Testis (tissue), 2 donors: ENCODE measurements at regions not wholly inside any gene's neighbourhood (a gene's known extent, or its start where the extent isn't known, plus 50 kb on each side); places are given as distances from the start of the nearest gene placed in this dataset.

Experiments
- DNase-seq: peaks from one replicate; pipeline ENCODE4 v3.0.0-alpha.2; 2019
- H3K27ac ChIP-seq, 2 donors: fragments of 200-600 bp; sonication (generic); one replicate each; pipeline ENCODE4 v1.5.1; 2019
- H3K27me3 ChIP-seq: fragments of 200-600 bp; sonication (generic); one replicate; pipeline ENCODE4 v1.5.1; 2019
- H3K36me3 ChIP-seq: fragments of 200-600 bp; sonication (generic); one replicate; pipeline ENCODE4 v1.5.1; 2017; ENCODE audit warnings: low read depth; ENCODE audit errors: missing control alignments
- H3K4me1 ChIP-seq: fragments of 200-600 bp; sonication (generic); one replicate; pipeline ENCODE4 v1.5.1; 2019
- H3K4me3 ChIP-seq, 2 donors: fragments of 200-600 bp; sonication (generic); one replicate each; pipeline ENCODE4 v1.5.1; 2017 to 2019
- H3K9me3 ChIP-seq: fragments of 200-600 bp; sonication (generic); one replicate; pipeline ENCODE4 v1.5.1; 2017
- POLR2A ChIP-seq: fragments of 450-650 bp; IDR thresholded peaks from one replicate; pipeline ENCODE4 v1.6.1; 2017; ENCODE audit warnings: antibody characterized with exemption, mild to moderate bottlenecking, moderate library complexity
- WGBS, 2 donors: methylation state at CpG; one replicate each; pipeline ENCODE4 v1.1.5; 2018; 5-methylcytosine and 5-hydroxymethylcytosine counted together
- intact Hi-C: fragments of 100-400 bp; cut with DNase I; formaldehyde crosslinking; loops from one replicate; pipeline ENCODE4 v1.15.1; 2023; ENCODE audit warnings: low total_unique reads
- TF ChIP-seq, protein P1 (sequence below), 3 experiments: fragments of 450-650 bp in 2 of 3; fragments of 200-600 bp in 1 of 3; sonication (generic) in 1 of 3; IDR thresholded peaks; one replicate each; pipeline ENCODE4 v1.5.1; 2016 to 2019; ENCODE audit warnings: antibody characterized with exemption in 3 of 3, mild to moderate bottlenecking in 2 of 3, moderate library complexity in 1 of 3

DNA sequence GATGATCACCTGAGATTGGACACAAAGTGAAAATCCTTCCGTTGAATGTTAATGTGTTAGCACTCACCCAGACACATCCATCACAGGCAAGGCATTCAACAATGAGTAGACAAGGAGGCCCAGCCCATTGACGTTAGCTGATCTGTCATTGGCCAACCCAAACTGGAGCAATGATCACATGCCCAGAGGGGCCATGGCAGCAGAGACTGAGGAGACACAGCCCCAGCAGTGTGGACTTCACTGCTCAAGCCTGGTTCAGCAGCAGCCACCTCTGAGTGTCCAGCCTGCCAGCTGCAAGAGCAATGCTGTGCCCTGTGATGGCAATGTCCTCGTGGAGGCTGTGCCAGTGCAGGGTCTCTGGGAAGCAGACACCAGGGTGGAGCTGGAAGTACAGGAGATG, 622.2 kb downstream of the AACS start:
- no peak for DNase-seq
- WGBS, 2 donors, result 81 to 95% methylated on average over 3 of the region's 3 CpGs
- Histone ChIP-seq H3K27ac (no peak overlapping the region), H3K4me3 (no peak overlapping the region), H3K9me3 (no peaks in the 10 kb centered on the region), H3K36me3 (no peaks in the 10 kb centered on the region), H3K27me3 (no peaks in the 10 kb centered on the region), H3K4me1 (no peaks in the 10 kb centered on the region)
- TF ChIP-seq POLR2A, result no peak
- TF ChIP-seq, protein P1, sequence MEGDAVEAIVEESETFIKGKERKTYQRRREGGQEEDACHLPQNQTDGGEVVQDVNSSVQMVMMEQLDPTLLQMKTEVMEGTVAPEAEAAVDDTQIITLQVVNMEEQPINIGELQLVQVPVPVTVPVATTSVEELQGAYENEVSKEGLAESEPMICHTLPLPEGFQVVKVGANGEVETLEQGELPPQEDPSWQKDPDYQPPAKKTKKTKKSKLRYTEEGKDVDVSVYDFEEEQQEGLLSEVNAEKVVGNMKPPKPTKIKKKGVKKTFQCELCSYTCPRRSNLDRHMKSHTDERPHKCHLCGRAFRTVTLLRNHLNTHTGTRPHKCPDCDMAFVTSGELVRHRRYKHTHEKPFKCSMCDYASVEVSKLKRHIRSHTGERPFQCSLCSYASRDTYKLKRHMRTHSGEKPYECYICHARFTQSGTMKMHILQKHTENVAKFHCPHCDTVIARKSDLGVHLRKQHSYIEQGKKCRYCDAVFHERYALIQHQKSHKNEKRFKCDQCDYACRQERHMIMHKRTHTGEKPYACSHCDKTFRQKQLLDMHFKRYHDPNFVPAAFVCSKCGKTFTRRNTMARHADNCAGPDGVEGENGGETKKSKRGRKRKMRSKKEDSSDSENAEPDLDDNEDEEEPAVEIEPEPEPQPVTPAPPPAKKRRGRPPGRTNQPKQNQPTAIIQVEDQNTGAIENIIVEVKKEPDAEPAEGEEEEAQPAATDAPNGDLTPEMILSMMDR (IDR thresholded peaks at IDR 0.05), result no peak
- intact Hi-C loops, result no loop called here

DNA sequence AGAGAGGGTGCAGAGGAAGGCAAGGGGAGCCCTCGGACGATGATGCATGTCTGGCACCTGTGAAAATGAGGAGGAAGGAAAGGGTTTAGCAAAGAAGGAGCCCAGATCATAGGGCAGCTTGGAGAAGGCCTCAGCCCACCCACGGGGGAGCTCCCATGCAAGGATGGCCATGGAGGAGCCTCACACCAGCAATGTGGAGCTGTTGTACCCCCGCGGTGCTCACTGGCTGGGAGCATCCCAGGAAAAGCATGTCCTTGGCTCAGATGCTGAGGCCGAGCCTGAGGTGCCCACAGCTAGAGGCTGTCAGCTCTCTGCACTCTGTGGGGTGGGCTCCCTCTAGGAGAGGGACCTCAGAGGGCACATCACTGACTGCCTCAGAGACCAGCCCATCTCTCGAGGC, 622.6 kb downstream of the AACS start:
- Histone ChIP-seq H3K4me1 (no peaks in the 10 kb centered on the region), H3K27me3 (no peaks in the 10 kb centered on the region), H3K36me3 (no peaks in the 10 kb centered on the region), H3K9me3 (no peaks in the 10 kb centered on the region), H3K27ac (no peak overlapping the region), H3K4me3 (no peak overlapping the region)
- intact Hi-C loops, result no loop called here
- TF ChIP-seq, protein P1 (IDR thresholded peaks at IDR 0.05), result no peak
- TF ChIP-seq POLR2A, result no peak
- 73 to 89% methylated on average over 3 to 7 of the region's 7 CpGs for WGBS, 2 donors
- DNase-seq, result no peak

DNA sequence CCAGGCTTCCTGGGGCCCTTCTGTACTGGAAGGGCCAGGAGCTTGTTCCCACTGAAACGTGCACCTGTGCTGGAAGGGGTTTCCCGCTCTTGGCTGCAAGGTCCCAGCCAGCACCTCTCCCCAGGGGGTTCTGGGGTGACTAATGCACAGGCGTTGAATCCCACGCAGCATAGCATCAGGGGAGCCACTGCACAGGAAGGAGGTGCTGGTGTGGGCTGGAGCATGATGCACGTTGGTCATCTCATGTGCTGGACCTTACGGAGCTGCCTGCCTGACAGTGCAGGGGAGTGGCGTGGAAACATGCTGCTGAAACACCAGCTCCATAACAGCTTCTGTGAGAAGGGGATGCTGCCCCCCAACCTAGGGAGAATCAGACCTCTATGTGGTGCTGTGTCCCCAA, 623.0 kb downstream of the AACS start:
- Histone ChIP-seq H3K9me3 (no peaks in the 10 kb centered on the region), H3K4me3 (no peak overlapping the region), H3K4me1 (no peaks in the 10 kb centered on the region), H3K27ac (no peak overlapping the region), H3K27me3 (no peaks in the 10 kb centered on the region), H3K36me3 (no peaks in the 10 kb centered on the region)
- intact Hi-C loops, result no loop called here
- WGBS, 2 donors, result 89 to 100% methylated on average over 3 to 7 of the region's 7 CpGs
- DNase-seq, result no peak
- TF ChIP-seq, protein P1 (IDR thresholded peaks at IDR 0.05), result no peak
- TF ChIP-seq POLR2A, result no peak

DNA sequence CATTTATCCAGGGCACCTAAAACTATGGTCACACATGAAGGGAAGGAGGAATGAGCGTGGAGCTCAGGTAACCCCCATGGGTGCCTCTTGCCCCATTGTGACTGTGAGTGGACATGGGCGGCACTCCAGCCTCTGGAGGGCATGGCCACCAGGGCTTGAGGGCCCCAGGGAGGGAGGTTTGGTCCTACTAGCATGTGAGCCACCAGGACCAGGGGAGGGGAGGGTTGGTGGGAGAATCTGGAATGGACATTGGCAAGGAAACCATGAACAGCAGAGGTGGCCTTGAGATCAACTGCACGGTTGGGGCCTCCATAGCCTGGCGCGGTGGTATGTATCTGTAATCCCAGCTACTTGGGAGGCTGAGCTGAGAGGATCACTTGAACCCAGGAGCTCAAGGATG, 623.6 kb downstream of the AACS start:
- intact Hi-C loops, result no loop called here
- TF ChIP-seq, protein P1 (IDR thresholded peaks at IDR 0.05), result no peak
- no peak for TF ChIP-seq POLR2A
- DNase-seq, result no peak
- no peaks in the 10 kb centered on the region for H3K27me3 ChIP-seq
- 86 to 93% methylated on average over 3 to 5 of the region's 5 CpGs for WGBS, 2 donors
- H3K9me3 ChIP-seq, result no peaks in the 10 kb centered on the region
- H3K4me3 ChIP-seq, result no peak overlapping the region
- no peak overlapping the region for H3K27ac ChIP-seq
- H3K4me1 ChIP-seq, result no peaks in the 10 kb centered on the region
- H3K36me3 ChIP-seq, result no peaks in the 10 kb centered on the region

DNA sequence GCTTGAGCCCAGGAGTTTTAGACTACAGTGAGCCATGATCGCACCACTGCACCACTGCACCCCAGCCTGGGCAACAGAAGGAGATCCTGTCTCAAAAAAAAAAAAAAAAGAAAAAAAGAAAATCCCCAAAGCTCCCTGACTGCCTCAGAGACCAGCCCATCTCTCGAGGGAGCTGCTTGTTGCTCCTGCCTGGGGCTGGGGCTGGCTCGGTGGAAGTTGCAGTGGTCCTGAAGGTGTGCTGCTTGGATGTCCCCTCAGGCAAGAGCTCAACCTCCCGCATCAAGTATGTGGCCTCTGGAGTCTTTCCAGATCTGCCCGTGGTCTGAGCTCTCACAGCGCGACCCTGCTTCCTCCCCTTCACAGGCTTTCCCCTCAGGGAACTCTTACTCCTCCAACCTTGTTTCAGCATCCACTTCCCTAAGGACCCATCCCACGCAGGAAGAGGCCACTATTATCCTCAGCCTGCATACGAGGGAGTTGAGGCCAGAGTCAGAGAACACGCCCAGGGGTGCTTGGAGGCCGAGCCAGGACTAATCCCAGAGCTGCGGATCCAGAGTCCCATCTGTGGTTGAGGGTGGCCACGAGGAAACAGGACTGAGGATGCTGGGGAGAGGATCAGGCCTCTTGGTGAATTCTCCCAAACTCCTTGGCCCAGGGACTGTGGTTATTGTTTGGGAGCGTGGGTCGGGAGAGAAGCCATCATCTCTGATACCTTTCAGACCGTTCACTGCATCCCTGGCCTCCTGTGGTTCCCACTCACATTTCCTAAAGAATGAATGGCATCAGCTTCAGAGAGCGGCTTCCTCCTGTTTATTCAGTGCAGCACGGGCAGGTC, 624.6 kb downstream of the AACS start:
- 72 to 73% methylated on average over 18 of the region's 18 CpGs for WGBS, 2 donors
- Histone ChIP-seq H3K4me3 (no peak overlapping the region), H3K4me1 (no peaks in the 10 kb centered on the region), H3K27me3 (no peaks in the 10 kb centered on the region), H3K36me3 (no peaks in the 10 kb centered on the region), H3K9me3 (no peaks in the 10 kb centered on the region), H3K27ac (no peak overlapping the region)
- no peak for DNase-seq
- intact Hi-C loops, result no loop called here
- TF ChIP-seq, protein P1 (IDR thresholded peaks at IDR 0.05), result no peak
- no peak for TF ChIP-seq POLR2A
